Trophoblast cell (in vitro differentiated cells and primary cell): ENCODE measurements at regions not wholly inside any gene's neighbourhood (a gene's known extent, or its start where the extent isn't known, plus 50 kb on each side); places are given as distances from the start of the nearest gene placed in this dataset.
"Not testable (repeated sequence)": the region's sequence is repeated elsewhere in the genome, so short reads cannot be mapped to it uniquely, and the experiment has no call there.

Experiments used
- DNase-seq, 2 donors: peaks; one replicate each; pipeline ENCODE4 v3.0.0-alpha.2; 2016
- H2AFZ ChIP-seq: 2 replicates; pipeline ENCODE4 v1.6.1; 2013; ENCODE audit warnings: low read length, moderate library complexity, mild to moderate bottlenecking; ENCODE audit not compliant: insufficient read depth, poor library complexity
- H2AK5ac ChIP-seq: 2 replicates; pipeline ENCODE4 v1.6.1; 2013; ENCODE audit warnings: mild to moderate bottlenecking, low read length
- H2BK120ac ChIP-seq: 2 replicates; pipeline ENCODE4 v1.6.1; 2013; ENCODE audit warnings: low read length, mild to moderate bottlenecking, moderate library complexity; ENCODE audit not compliant: insufficient read depth, poor library complexity
- H2BK12ac ChIP-seq: 2 replicates; pipeline ENCODE4 v1.6.1; 2013; ENCODE audit warnings: mild to moderate bottlenecking, low read length, moderate library complexity
- H2BK5ac ChIP-seq: 2 replicates; pipeline ENCODE4 v1.6.1; 2013; ENCODE audit warnings: low read length, low read depth, moderate library complexity, mild to moderate bottlenecking; ENCODE audit not compliant: poor library complexity
- H3K14ac ChIP-seq: 2 replicates; pipeline ENCODE4 v1.6.1; 2013; ENCODE audit warnings: mild to moderate bottlenecking, low read length
- H3K18ac ChIP-seq: 2 replicates; pipeline ENCODE4 v1.6.1; 2013; ENCODE audit warnings: mild to moderate bottlenecking, low read length
- H3K23ac ChIP-seq: 2 replicates; pipeline ENCODE4 v1.6.1; 2013; ENCODE audit warnings: low read length
- H3K27ac ChIP-seq: 2 replicates; pipeline ENCODE4 v1.5.1; 2013; ENCODE audit warnings: low read depth, mild to moderate bottlenecking, inconsistent platforms, low read length, moderate library complexity
- H3K27me3 ChIP-seq: 2 replicates; pipeline ENCODE4 v1.6.1; 2013; ENCODE audit warnings: inconsistent platforms, mild to moderate bottlenecking, low read length, moderate library complexity; ENCODE audit not compliant: insufficient read depth
- H3K36me3 ChIP-seq, 2 experiments: 1 replicate in 1 of 2; 2 replicates in 1 of 2; pipeline ENCODE4 v1.6.1; 2013; ENCODE audit warnings: low read length in 2 of 2, mild to moderate bottlenecking in 2 of 2, moderate library complexity in 1 of 2; ENCODE audit not compliant: insufficient read depth in 2 of 2, control insufficient read depth in 1 of 2
- H3K4ac ChIP-seq: 2 replicates; pipeline ENCODE4 v1.6.1; 2013; ENCODE audit warnings: low read depth, mild to moderate bottlenecking, low read length, moderate library complexity
- H3K4me1 ChIP-seq, 2 experiments: 1 replicate in 1 of 2; 2 replicates in 1 of 2; pipeline ENCODE4 v1.6.1; 2013; ENCODE audit warnings: low read length in 2 of 2, mild to moderate bottlenecking in 2 of 2, moderate library complexity in 1 of 2; ENCODE audit not compliant: insufficient read depth in 2 of 2, control insufficient read depth in 1 of 2
- H3K4me2 ChIP-seq: 2 replicates; pipeline ENCODE4 v1.6.1; 2013; ENCODE audit warnings: inconsistent platforms, mild to moderate bottlenecking, low read length, moderate library complexity
- H3K4me3 ChIP-seq: 2 replicates; pipeline ENCODE4 v1.5.1; 2013; ENCODE audit warnings: mild to moderate bottlenecking, low read depth, low read length, inconsistent platforms
- H3K79me1 ChIP-seq: one replicate; pipeline ENCODE4 v1.6.1; 2013; ENCODE audit warnings: low read length
- H3K79me2 ChIP-seq: 2 replicates; pipeline ENCODE4 v1.6.1; 2013; ENCODE audit warnings: low read length, mild to moderate bottlenecking; ENCODE audit not compliant: control insufficient read depth, insufficient read depth, poor library complexity
- H3K9ac ChIP-seq: 2 replicates; pipeline ENCODE4 v1.6.1; 2013; ENCODE audit warnings: mild to moderate bottlenecking, low read length
- H3K9me3 ChIP-seq: 2 replicates; pipeline ENCODE4 v1.6.1; 2013; ENCODE audit warnings: low read depth, mild to moderate bottlenecking, control low read depth, inconsistent platforms, low read length; ENCODE audit not compliant: insufficient read depth
- H4K12ac ChIP-seq: 2 replicates; pipeline ENCODE4 v1.6.1; 2013; ENCODE audit warnings: low read depth, mild to moderate bottlenecking, low read length, moderate library complexity
- H4K8ac ChIP-seq: 2 replicates; pipeline ENCODE4 v1.6.1; 2013; ENCODE audit warnings: low read depth, mild to moderate bottlenecking, low read length, moderate library complexity
- H4K91ac ChIP-seq: one replicate; pipeline ENCODE4 v1.6.1; 2013; ENCODE audit warnings: low read depth, mild to moderate bottlenecking, low read length, moderate library complexity
- WGBS: extraction: QIAGEN DNeasy Blood & Tissue Kit; methylation state at CpG from one replicate; pipeline ENCODE4 v1.1.7; 2013; ENCODE audit warnings: missing lambda C conversion rate; ENCODE audit not compliant: insufficient read length, insufficient coverage; ENCODE audit errors: extremely low coverage; 5-methylcytosine and 5-hydroxymethylcytosine counted together

GRCh38 chr18:47690778-47691177, 239.7 kb downstream of the SMAD2 start:
- not testable (repeated sequence) for H2AFZ ChIP-seq, DNase-seq, H3K27ac ChIP-seq, H3K9ac ChIP-seq, H3K4me2 ChIP-seq, H4K12ac ChIP-seq, H2BK12ac ChIP-seq, H2BK120ac ChIP-seq, H3K36me3 ChIP-seq, H3K9me3 ChIP-seq, H3K4me1 ChIP-seq, H3K4ac ChIP-seq, H3K4me3 ChIP-seq, H3K23ac ChIP-seq, H3K79me2 ChIP-seq, H3K79me1 ChIP-seq, H3K14ac ChIP-seq, H3K18ac ChIP-seq, H4K91ac ChIP-seq, H2BK5ac ChIP-seq, H2AK5ac ChIP-seq, H4K8ac ChIP-seq, H3K27me3 ChIP-seq
- no CpG with 5 or more reads among the region's 3 CpGs for WGBS

- no peak overlapping the region for H4K12ac ChIP-seq
- H4K8ac ChIP-seq: no peak overlapping the region
- no peak overlapping the region for H3K14ac ChIP-seq
- H3K27ac ChIP-seq: no peak overlapping the region
- H2AK5ac ChIP-seq: no peak overlapping the region
- H3K27me3 ChIP-seq: no peaks in the 10 kb centered on the region
- H2BK5ac ChIP-seq: no peak overlapping the region
- no peaks in the 10 kb centered on the region for H3K36me3 ChIP-seq
- WGBS: no CpG with 5 or more reads among the region's 3 CpGs
- H3K4ac ChIP-seq: no peak overlapping the region
- H3K23ac ChIP-seq: no peak overlapping the region
- no peaks in the 10 kb centered on the region for H3K9me3 ChIP-seq
- no peak overlapping the region for H4K91ac ChIP-seq
- H2BK120ac ChIP-seq: no peak overlapping the region
- H3K4me1 ChIP-seq: no peaks in the 10 kb centered on the region
- no peak overlapping the region for H3K9ac ChIP-seq
- no peaks in the 10 kb centered on the region for H3K79me2 ChIP-seq
- no peak overlapping the region for H2BK12ac ChIP-seq
- H3K4me2 ChIP-seq: no peak overlapping the region
- no peak overlapping the region for H2AFZ ChIP-seq
- no peak overlapping the region for H3K4me3 ChIP-seq
- no peak for DNase-seq
- no peaks in the 10 kb centered on the region for H3K79me1 ChIP-seq
- no peak overlapping the region for H3K18ac ChIP-seq
Measured at GRCh38 chr18:47689371-47689770, 241.1 kb downstream of the SMAD2 start.

GRCh38 chr18:47686806-47687205, 243.7 kb downstream of the SMAD2 start:
- Histone ChIP-seq H3K23ac (no peak overlapping the region), H3K79me1 (no peaks in the 10 kb centered on the region), H3K4me1 (no peaks in the 10 kb centered on the region), H3K4ac (no peak overlapping the region), H3K27me3 (no peaks in the 10 kb centered on the region), H3K14ac (no peak overlapping the region), H3K9ac (no peak overlapping the region), H4K91ac (no peak overlapping the region), H2BK120ac (no peak overlapping the region), H3K79me2 (no peaks in the 10 kb centered on the region), H2AK5ac (no peak overlapping the region), H2AFZ (no peak overlapping the region), H3K9me3 (no peaks in the 10 kb centered on the region), H3K4me2 (no peak overlapping the region), H3K4me3 (no peak overlapping the region), H2BK5ac (no peak overlapping the region), H3K18ac (no peak overlapping the region), H4K8ac (no peak overlapping the region), H2BK12ac (no peak overlapping the region), H3K36me3 (no peaks in the 10 kb centered on the region), H3K27ac (no peak overlapping the region), H4K12ac (no peak overlapping the region)
- WGBS: no CpG with 5 or more reads among the region's 2 CpGs
- DNase-seq: no peak

GRCh38 chr18:47683774-47684173, 246.7 kb downstream of the SMAD2 start:
- Histone ChIP-seq H3K79me1 (no peaks in the 10 kb centered on the region), H2BK5ac (no peak overlapping the region), H3K27ac (no peak overlapping the region), H4K8ac (no peak overlapping the region), H3K14ac (no peak overlapping the region), H3K4ac (no peak overlapping the region), H2BK120ac (no peak overlapping the region), H3K23ac (no peak overlapping the region), H3K4me1 (no peaks in the 10 kb centered on the region), H3K9ac (no peak overlapping the region), H3K27me3 (no peaks in the 10 kb centered on the region), H2AK5ac (no peak overlapping the region), H3K9me3 (no peaks in the 10 kb centered on the region), H4K12ac (no peak overlapping the region), H2AFZ (no peak overlapping the region), H3K4me3 (no peak overlapping the region), H4K91ac (no peak overlapping the region), H3K79me2 (no peaks in the 10 kb centered on the region), H2BK12ac (no peak overlapping the region), H3K18ac (no peak overlapping the region), H3K36me3 (no peaks in the 10 kb centered on the region), H3K4me2 (no peak overlapping the region)
- no peak for DNase-seq

GRCh38 chr18:47682876-47683275, 247.6 kb downstream of the SMAD2 start:
- Histone ChIP-seq H4K12ac (no peak overlapping the region), H3K9me3 (no peaks in the 10 kb centered on the region), H3K36me3 (no peaks in the 10 kb centered on the region), H3K4me3 (no peak overlapping the region), H4K8ac (no peak overlapping the region), H3K79me1 (no peaks in the 10 kb centered on the region), H4K91ac (no peak overlapping the region), H3K14ac (no peak overlapping the region), H2AFZ (no peak overlapping the region), H2BK120ac (no peak overlapping the region), H3K4ac (no peak overlapping the region), H3K4me1 (no peaks in the 10 kb centered on the region), H3K27ac (no peak overlapping the region), H3K23ac (no peak overlapping the region), H3K9ac (no peak overlapping the region), H3K4me2 (no peak overlapping the region), H2BK5ac (no peak overlapping the region), H2AK5ac (no peak overlapping the region), H3K27me3 (no peaks in the 10 kb centered on the region), H3K18ac (no peak overlapping the region), H3K79me2 (no peaks in the 10 kb centered on the region), H2BK12ac (no peak overlapping the region)
- WGBS: no CpG with 5 or more reads among the region's 3 CpGs
- no peak for DNase-seq
